ENCODE measurements at regions not wholly inside any gene's neighbourhood (a gene's known extent, or its start where the extent isn't known, plus 50 kb on each side); places are given as distances from the start of the nearest gene placed in this dataset.
A peak's percentile ranks its signal among the peaks of the same experiment; 100 is the strongest.

DNA sequence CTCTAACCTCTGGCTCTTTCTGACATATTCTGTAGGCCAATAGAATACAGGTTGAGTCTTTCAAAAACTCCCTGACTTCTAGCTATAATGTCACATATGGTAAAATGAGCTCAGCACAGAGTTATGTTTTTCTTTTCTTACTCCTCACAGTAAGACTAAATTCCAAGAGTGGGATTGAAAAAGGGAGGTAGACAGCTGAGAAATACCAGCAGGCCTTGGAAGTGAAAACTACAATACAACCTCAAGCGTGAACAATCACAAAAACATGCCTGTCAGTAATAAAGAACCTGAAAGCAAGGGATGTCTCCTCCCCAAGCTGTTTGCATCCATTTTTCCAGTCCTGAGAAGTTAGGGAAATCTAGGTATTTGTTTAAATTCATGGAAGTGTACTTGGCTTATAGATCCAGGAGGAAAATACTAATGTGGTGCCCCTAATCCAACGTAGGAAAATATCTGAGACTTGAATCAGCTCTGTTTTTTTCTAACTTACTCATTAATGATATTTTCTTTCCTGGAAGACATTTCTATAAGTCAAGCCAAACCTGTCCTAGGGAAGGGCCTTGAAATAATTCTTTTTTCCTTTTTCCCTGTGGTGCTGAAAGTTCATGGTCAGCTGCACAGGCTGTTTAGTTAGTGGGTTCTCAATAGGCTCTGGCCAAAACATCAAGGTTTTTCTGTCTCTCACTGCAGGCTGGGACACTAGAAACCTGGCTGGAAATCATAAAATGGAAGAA is 167.9 kb upstream of the SPATS2L start:
- DNase-seq, result no peak

DNA sequence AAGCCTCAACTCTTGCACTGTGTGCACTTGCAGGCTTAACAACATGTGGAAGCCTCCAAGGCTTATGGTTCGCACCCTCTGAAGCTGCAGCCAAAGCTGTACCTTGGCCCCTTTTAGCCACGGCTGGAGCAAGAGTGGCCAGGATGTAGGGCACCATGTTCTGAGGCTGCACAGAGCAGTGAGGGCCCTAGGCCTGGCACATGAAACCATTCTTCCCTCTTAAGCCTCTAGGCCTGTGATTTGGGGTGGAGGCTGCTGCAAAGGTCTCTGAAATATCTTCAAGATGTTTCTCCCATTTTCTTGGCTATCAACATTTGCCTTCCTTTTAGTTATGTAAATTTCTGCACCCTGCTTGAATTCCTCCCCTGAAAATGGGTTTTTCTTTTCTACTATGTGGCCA is 161.9 kb upstream of the SPATS2L start:
- DNase-seq, result no peak

DNA sequence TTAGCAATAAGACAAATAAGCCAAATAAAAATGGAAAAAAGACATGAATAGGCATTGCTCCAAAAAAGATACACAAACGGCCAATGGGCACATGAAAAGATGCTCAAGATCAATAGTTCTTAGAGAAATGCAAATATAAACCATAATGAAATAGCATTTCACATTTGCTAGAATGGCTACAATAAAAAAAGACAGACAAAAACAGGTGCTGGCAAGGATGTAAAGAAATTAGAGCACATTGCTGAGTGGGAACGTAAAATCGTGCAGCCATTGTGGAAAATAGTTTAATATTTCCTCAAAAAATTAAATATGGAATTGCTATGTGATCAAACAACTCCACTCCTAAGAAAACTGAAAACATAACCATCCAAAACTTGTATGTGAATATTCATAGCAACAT is 160.0 kb upstream of the SPATS2L start:
- no peak for DNase-seq

DNA sequence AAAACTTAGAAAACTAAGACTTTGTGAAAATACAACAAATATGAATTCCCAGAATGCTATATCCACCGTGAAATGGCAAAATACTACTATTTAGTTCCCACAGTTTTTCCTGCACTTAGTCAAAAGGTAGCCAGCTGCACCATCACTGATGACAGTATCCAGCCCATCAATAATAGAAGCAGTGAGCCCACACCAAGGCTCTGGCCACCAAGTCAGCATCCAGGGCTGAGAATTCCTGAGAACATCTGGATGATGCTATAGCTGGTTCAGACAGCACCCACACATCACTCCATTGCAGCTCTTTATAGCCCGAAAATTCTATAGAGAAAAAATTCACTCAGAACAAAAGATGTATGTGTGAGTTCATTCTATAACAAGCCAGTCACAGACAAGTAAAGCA is 159.1 kb upstream of the SPATS2L start:
- no peak for DNase-seq

DNA sequence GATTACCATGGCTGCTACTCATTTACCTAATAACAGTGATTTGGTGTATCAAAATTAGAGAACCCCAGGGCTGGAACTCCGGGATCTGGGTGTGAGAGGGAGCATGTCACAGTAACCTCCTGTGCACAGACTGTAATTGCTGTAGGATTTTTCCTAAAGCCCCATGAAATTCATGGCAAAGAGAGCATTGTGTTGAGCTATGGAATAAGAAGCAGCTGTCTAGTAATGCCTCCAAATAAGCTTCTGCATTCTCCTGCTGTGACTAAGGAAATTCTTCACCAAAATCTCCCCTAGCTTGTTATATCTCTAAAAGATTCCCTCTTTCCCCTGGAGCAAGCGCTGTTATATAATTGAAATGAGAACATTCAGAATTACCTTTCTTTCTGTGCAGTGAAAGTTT is 158.1 kb upstream of the SPATS2L start:
- no peak for DNase-seq

DNA sequence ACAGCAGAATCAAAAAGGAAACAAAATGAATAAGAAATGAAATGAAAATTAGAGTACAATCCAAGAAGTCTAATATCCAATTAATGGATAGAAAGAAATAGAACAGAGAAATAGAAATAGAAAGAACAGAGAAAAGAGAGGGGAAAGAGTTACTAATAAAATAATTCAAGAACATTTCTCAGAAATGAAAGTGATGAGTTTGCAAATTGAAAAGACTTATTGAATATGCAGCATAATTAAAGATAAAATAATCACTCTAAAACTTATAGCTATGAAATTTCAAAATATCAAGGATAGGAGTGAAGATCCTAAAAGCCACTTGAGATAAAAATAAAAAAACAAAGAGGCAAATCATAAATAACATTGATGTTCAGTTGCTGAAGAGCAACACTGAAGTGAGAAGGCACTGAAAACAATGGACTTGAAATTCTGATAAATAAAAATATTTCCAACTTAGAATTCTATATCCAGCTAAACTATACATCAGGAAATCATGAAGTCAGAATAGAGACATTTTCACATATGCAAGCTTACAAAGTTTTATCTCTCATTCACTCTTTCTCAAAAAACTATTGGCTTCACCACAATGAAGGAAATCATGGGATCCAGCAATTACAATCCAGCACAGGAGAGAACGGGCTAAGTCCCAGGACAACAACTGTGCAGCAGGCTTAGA is 155.9 kb upstream of the SPATS2L start:
- no peak for DNase-seq

DNA sequence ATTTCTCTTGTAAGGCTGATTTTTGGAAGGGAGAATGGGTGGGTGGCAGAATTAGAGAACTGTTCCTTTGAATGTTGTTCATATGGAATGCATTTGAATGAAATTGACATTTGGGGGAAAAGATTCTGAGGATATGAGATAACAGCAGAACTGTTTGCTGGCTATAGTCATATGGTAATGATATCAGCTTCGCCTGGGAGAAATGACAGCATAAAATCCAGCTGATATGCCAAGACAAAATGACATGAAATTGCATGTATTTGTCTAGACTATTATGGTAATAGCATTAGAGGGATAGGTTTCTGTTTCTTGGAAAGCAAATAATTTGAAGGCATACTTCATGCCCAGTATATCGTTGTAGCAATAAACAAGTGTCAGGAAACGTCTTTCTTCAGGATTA is 150.8 kb upstream of the SPATS2L start:
- DNase-seq, result no peak

DNA sequence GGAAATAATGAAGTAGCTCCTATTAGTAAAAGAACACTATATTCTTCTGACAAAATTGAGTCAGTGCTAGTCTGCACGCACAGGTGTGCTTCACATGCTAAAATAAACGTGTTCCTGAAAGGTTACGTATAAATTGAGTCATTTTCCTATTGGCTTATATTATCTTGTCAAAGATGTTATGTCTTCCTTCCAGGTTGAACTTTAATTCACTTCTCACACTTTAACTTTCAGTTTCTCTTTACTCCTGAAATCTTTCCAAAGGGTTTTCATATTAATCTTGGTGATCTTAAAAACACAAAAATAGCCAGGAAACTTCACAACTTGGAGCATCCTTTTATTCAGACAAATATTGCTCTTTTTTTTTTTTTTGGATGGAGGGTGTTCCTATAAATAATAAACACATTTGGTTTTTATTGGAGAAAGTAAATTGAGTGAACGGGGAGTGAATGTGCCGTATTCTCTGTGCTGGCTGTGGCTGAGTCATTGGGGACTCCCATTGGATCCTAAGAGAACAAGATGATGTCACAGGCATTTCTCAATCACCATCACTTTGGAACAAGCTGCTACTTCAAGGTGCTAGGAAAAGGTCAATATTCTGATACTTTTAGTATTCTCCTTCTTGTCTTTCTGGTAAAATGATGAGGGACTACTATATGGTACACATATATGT is 150.2 kb upstream of the SPATS2L start:
- peak; percentile 25 to 49 for DNase-seq

DNA sequence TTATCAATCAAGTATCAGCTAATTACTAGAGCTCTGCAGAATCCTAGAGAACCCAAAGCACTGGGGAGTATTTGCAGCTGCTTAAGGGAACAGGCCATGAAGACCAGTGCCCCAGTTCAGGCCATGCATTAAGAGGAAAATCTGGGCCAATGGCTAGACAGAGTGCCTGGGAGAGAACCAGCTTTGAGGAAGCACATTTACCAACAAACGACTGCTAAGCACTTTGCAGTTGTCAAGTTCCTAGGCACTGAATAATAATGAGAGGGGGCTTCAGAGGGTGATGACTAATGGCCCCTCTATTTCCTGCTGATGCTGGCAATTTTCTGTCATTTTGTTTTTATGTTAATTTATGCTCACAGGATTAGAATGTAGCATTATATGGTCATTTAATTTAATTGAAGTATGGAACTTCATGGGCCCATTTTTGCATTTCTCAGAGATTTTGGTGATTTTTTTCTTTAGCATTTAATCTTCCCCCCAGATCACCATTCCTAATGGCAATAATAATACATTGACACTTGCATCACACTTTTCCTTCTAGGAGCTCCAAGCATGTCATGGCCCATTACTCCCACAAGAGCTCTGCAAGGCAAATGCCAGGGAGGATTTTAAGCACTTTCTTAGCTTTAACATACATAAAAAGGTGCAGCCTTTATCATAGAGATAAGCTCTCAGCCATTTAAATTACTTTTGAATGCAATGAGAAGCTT is 147.7 kb upstream of the SPATS2L start:
- DNase-seq, result no peak

DNA sequence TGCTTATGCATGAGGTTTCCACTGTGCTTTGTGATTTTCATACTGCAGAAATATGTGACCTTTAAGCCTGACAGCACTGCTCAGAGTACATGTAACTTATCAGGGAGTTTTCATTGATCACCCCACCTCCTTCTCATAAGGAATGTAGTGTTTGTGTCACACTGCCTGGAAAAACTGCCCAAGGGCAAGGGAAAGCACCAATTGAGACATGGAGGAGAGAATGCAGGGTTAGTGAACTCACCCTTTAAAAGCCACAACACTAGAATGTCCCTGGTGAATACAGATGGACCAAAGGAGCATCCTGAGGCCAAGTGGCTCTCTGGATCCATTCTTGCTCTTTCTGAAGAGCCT is 147.2 kb upstream of the SPATS2L start:
- no peak for DNase-seq

DNA sequence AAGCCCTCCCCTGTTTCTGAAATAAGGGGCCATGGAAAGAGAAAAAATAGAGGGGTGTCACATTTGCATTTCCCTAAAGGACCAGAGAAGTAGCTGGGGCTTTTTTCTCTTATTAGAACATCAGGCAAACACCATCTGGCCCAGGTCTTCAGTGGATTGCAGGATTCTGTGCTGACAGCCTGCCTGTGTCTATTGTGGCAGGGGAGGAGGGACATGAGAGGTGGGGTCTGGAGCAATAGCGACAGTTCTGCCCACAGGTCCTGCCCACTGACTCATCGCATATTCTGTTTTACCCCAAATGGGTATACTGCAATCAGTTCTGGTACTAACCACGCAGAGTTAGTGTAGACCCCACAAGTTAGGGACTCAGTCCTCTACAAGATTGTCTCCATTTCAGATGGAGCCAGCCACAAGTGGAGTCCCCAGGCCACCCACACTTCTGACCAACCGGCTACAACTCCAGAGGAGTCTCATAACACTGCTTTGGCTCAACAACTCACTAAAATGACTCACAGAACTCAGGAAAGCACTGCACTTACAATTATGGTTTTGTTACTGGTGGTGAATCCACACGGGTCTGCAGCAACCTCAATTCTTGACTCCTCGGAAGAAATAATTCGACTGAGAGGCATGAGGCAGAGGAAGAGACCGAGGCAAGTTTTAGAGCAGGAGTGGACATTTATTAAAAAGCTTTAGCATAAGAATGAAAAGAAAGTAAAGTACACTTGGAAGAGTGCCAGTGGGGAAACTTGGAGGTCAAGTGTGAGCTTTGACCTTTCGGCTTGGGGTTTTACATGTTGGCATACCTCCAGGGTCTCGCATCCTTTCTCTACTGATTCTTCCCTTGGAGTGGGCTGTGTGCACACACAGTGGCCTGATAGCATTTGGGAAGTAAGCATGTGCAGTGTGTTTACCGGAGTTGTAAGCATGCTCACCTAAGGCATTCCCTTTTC is 146.4 kb upstream of the SPATS2L start:
- no peak for DNase-seq

DNA sequence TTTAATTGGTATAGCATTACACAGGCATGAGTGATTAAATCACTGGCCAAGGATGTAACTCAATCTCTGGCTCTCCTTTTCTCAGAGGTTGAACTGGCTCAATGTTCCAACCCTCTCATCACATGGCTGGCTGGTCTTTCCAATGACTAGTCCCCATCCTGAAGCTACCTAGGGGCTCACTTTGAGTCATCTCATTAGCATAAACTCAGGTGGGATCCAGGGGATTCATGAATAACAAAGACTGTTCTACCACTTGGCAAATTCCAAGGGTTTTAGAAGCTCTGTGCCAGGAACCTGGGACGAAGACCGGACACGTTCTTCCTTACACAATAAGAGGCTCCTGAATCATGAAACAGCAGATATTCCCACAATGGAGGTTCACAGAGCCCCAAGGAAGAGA is 145.0 kb upstream of the SPATS2L start:
- DNase-seq, result no peak

DNA sequence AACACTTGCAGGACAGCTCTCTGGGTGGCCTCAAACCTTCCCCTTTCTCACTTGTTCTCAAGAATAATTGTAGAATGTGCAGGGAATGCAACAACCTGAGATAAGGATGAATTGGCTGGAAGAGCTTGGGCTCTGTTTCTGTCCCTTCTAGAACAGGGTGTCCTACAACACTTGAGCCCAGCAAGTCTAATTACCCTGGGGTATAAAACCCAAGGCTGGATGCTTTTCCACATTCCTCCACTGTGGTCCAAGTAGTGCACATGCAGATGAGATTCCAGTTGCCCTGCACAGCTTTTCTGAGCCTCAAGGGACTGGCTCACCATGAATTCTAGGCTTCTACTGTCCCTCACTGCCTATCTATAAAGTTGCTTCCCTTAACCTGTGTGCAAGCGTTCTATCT is 140.8 kb upstream of the SPATS2L start:
- DNase-seq, result no peak

DNA sequence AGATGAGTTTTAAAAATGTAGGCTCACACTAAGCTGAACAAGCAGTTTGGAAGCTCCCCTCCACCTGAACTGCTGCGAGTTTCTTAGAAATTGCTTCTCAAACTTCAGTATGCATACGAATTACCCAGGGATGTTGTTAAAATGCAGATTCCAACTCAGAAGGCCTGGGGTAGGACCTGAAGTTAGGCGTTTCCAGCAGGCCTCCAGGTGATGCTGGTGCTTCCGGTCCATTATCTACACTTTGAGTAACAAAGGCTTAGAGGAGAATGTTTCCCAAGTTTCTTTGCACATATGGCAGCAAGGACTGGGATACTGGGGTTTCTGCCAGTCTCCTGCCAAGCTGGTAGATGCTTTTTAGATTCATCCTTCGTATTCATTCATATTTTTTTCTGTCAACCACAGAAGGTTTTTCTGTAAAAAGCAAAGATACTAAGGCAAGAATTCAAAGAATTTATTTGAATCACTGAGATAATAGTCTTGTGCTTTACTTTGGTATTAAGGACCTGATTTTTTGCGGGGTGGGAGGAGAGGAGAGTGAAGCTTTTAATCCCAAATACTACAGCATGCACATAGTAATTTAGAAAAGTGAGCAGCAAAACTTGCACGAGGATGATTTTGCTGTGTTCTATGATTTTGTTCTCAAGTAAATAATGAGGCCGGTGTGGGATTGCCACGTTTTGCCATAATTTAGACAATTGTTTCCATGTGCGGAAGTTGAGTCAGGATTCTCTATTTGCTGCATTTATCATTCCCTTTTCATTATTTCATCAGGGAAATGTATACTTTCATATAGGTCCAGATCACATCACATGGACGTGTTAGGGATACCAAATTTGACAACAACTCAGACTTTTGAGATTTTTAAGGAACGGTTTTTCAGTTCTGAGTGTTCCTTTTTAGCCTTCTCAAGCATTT is 137.6 kb upstream of the SPATS2L start:
- DNase-seq, result no peak

DNA sequence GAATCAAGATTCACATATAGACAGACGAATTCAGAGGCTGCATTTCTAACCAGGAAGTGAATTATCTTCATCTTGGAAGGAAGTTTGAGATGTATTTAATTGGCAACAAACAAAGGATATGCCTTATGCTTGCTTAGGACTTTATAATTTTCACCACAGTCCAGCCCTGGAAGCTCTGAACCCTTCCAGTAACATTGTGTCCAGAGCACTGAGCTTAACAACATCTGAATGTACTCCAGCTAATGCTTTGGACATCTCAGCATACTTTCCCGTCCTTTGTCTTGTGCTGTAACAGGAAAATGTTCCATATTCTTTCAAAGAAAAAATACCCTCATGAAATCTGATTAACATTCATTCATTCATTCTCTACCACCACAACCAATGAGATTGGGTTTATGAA is 136.3 kb upstream of the SPATS2L start:
- no peak for DNase-seq

DNA sequence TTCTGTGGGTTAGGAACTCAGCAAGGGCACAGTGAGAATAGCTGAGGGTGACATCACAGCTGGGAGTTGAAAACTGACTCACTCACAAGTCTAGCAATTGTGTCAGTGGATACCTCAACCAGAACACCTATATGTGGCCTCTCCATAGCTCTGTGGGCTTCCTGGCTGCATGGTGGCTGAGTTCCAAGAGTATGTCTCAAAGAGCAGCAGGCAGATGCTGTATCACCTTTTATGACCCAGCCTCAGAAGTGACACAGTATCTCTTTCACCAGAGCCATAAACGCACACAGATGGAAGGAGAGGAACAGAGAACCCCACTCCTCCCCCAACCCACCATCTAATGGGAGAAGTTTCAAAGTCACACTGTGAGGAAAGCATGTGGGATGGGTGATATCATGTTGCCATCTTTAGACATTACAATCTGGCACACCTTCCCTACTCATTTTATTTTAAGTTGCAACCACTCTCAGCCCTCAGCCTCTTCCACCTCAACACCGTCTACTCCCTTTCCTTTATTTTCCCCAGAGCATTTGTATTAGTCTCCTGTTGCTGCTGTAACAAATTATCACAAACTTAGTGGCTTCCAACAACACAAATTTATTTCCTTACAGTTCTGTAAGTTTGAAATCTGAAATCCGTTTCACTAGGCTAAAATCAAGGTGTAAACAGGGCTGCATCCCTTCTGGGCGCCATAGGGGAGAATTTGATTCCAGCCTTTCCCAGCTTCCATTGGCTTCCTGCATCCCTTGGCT is 134.6 kb upstream of the SPATS2L start:
- DNase-seq, result no peak

DNA sequence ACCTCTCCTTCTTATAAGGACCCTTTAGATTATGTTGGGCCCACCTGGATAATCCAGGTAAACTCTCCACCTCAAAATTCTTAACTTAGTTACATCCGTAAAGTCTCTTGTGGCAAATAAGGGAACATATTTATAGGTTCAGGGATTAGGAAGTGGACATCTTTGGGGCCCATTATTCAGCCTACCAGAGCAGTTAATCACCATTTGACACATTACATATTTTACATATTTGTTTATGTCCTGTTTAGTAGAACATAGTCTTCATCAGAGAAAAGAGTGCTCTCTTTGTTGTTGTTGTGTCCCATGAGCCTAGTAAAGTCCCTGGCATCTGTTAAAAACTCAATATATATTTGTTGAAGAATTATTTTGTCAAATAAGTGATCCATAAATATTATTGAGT is 134.0 kb upstream of the SPATS2L start:
- no peak for DNase-seq

DNA sequence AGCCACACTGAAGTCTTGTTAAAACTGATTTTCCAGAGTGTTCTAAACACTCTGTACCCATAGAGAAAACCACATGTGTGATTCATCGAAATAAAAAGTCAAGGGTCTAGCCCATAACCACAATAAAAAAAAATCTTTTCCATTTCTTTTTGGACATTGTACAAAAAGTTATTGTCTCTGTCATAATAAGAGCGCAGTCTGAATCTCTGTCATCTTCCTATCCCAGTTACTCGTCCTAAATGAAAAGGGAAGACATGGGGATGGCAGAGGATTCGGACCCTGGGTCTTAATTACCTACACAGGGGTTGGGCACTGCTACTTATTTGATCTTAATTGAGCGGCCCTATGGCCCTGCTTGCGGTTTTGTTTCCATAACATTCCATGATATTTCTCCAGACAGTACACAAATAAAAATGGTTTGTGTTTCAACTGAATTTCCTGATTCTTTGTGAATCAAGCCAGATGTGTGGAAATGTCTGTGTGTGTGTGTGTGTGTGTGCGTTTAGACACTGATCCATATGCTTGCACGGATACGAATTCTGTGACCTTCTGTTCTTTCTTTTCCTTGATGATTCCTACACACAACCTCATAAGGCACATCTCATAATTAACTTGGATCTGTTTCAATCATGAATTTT is 133.4 kb upstream of the SPATS2L start:
- DNase-seq, result no peak

DNA sequence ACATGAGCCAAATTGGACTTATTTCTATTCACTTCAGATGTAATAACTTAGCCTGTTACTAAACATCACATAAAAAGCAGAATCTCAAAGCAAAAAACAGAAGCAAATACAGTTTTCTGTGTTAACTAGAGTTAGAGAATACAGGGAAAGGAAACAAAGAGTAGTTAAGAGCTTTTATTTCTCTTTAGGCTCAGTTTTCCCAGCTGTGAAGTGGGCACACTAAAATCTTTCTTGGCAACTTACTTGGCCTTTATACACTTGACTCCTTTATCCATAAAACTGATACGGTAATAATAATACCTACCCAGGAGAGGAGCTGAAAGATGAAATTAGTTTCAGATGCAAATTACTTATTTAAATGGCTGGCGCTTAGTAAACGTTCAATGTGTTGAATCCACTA is 132.8 kb upstream of the SPATS2L start:
- DNase-seq, result no peak

All from inflammatory macrophage treated with lipopolysaccharide for 1 hour (primary cell).